ENCODE measurements at regions not wholly inside any gene's neighbourhood (a gene's known extent, or its start where the extent isn't known, plus 50 kb on each side); places are given as distances from the start of the nearest gene placed in this dataset.

- Histone ChIP-seq H3K79me2 (ENCODE audit: low read length) (no peaks in the 10 kb centered on the region), H3F3A (ENCODE audit: insufficient read depth, low read length) (no peaks in the 10 kb centered on the region), H3K9ac (ENCODE audit: low read length) (no peak overlapping the region), H3K4me3 (ENCODE audit: low read length) (no peak overlapping the region), H3K4me2 (ENCODE audit: low read depth, low read length) (no peak overlapping the region), H3K27me3 (replicated peaks; ENCODE audit: insufficient read depth, low read length) (no peaks in the 10 kb centered on the region), H3K4me1 (ENCODE audit: low read length) (no peaks in the 10 kb centered on the region), H3K27ac (ENCODE audit: low read length) (no peak overlapping the region), H2AFZ (ENCODE audit: low read length) (no peak overlapping the region), H3K36me3 (replicated peaks; ENCODE audit: insufficient read depth, low read length) (no peaks in the 10 kb centered on the region), H3K9me3 (replicated peaks; ENCODE audit: insufficient read depth, low read length) (no peaks in the 10 kb centered on the region), H4K20me1 (ENCODE audit: insufficient read depth, low read length) (no peaks in the 10 kb centered on the region), H3K9me2 (replicated peaks; ENCODE audit: insufficient read depth, low read length) (no peaks in the 10 kb centered on the region)
- no peak for DNase-seq
- TF ChIP-seq EZH2phosphoT487 (IDR thresholded peaks at IDR 0.05; ENCODE audit: low read length) (no peak), EZH2 (optimal IDR thresholded peaks at IDR 0.05; ENCODE audit: low read depth, low read length) (no peak), CTCF (IDR thresholded peaks at IDR 0.05; ENCODE audit: low read length) (no peak)
Measured at GRCh38 chr18:69109686-69110085, 291.0 kb upstream of the DOK6 start.

- no peaks in the 10 kb centered on the region for H3K9me3 ChIP-seq (replicated peaks; ENCODE audit: insufficient read depth, low read length)
- H3K9me2 ChIP-seq (replicated peaks; ENCODE audit: insufficient read depth, low read length): no peaks in the 10 kb centered on the region
- DNase-seq: no peak
- no peaks in the 10 kb centered on the region for H3K79me2 ChIP-seq (ENCODE audit: low read length)
- H3K4me3 ChIP-seq (ENCODE audit: low read length): no peak overlapping the region
- TF ChIP-seq EZH2 (optimal IDR thresholded peaks at IDR 0.05; ENCODE audit: low read depth, low read length) (no peak), CTCF (IDR thresholded peaks at IDR 0.05; ENCODE audit: low read length) (no peak), EZH2phosphoT487 (IDR thresholded peaks at IDR 0.05; ENCODE audit: low read length) (no peak)
- H2AFZ ChIP-seq (ENCODE audit: low read length): no peak overlapping the region
- no peaks in the 10 kb centered on the region for H4K20me1 ChIP-seq (ENCODE audit: insufficient read depth, low read length)
- H3K27me3 ChIP-seq (replicated peaks; ENCODE audit: insufficient read depth, low read length): no peaks in the 10 kb centered on the region
- no peaks in the 10 kb centered on the region for H3K36me3 ChIP-seq (replicated peaks; ENCODE audit: insufficient read depth, low read length)
- no peaks in the 10 kb centered on the region for H3F3A ChIP-seq (ENCODE audit: insufficient read depth, low read length)
- H3K4me1 ChIP-seq (ENCODE audit: low read length): no peaks in the 10 kb centered on the region
- no peak overlapping the region for H3K27ac ChIP-seq (ENCODE audit: low read length)
- H3K9ac ChIP-seq (ENCODE audit: low read length): no peak overlapping the region
- no peak overlapping the region for H3K4me2 ChIP-seq (ENCODE audit: low read depth, low read length)
Measured at GRCh38 chr18:69120833-69121232, 279.9 kb upstream of the DOK6 start.

- Histone ChIP-seq H3K9ac (ENCODE audit: low read length) (no peak overlapping the region), H3K4me1 (ENCODE audit: low read length) (no peaks in the 10 kb centered on the region), H3K79me2 (ENCODE audit: low read length) (no peaks in the 10 kb centered on the region), H3K36me3 (replicated peaks; ENCODE audit: insufficient read depth, low read length) (no peaks in the 10 kb centered on the region), H3K9me3 (replicated peaks; ENCODE audit: insufficient read depth, low read length) (no peaks in the 10 kb centered on the region), H3F3A (ENCODE audit: insufficient read depth, low read length) (no peaks in the 10 kb centered on the region), H3K4me3 (ENCODE audit: low read length) (no peak overlapping the region), H3K27me3 (replicated peaks; ENCODE audit: insufficient read depth, low read length) (no peaks in the 10 kb centered on the region), H3K4me2 (ENCODE audit: low read depth, low read length) (no peak overlapping the region), H4K20me1 (ENCODE audit: insufficient read depth, low read length) (no peaks in the 10 kb centered on the region), H3K9me2 (replicated peaks; ENCODE audit: insufficient read depth, low read length) (no peaks in the 10 kb centered on the region), H3K27ac (ENCODE audit: low read length) (no peak overlapping the region), H2AFZ (ENCODE audit: low read length) (no peak overlapping the region)
- TF ChIP-seq EZH2phosphoT487 (IDR thresholded peaks at IDR 0.05; ENCODE audit: low read length): no peak
- TF ChIP-seq CTCF (IDR thresholded peaks at IDR 0.05; ENCODE audit: low read length): no peak
- no peak for TF ChIP-seq EZH2 (optimal IDR thresholded peaks at IDR 0.05; ENCODE audit: low read depth, low read length)
- no peak for DNase-seq
Measured at GRCh38 chr18:69123421-69123820, 277.3 kb upstream of the DOK6 start.
